ENCODE measurements at regions not wholly inside any gene's neighbourhood (a gene's known extent, or its start where the extent isn't known, plus 50 kb on each side); places are given as distances from the start of the nearest gene placed in this dataset.

DNA sequence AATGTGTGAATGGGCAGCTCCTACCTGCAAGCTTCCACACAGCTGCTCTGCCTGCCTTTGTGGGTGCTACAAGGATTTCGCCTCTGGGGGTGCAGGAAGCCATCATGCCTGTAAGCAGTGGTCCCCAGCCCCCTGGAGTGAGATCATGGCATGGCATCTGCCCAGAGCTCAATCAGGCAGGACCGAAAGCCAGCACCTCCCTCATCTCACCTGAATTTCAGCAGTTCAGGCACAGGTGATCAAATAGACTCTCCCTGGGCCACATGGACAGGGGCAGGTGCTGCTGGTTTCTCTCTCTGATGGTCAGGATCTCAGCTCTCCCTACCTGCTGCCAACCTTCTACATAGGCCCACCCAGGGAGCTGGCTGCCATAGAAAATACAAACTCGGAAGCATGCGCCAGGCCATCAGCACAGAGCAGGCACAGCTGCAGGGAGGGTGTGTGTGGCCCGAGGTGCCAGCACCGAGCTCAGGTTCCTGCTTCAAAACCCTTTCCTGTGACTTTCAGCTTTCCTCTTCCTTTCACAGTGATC, 133.2 kb upstream of the ID2 start:
- Histone ChIP-seq H3K36me3 (ENCODE audit: control insufficient read depth, insufficient read depth, low read length) (no peaks in the 10 kb centered on the region), H3K9me3 (ENCODE audit: control insufficient read depth, low read length) (no peaks in the 10 kb centered on the region), H3K4me1 (ENCODE audit: control insufficient read depth, insufficient read depth, low read length, poor library complexity, severe bottlenecking) (peaks cover 22% of the 10 kb centered on the region), H3K4me3 (ENCODE audit: extremely low read depth, insufficient read depth, low read length, poor library complexity, severe bottlenecking) (no peak overlapping the region), H3K27ac (ENCODE audit: low read depth, low read length, severe bottlenecking) (no peak overlapping the region)
- 97 to 100% methylated on average over 6 of the region's 6 CpGs for WGBS, 2 experiments (ENCODE audit: insufficient coverage in 2 of 2)

DNA sequence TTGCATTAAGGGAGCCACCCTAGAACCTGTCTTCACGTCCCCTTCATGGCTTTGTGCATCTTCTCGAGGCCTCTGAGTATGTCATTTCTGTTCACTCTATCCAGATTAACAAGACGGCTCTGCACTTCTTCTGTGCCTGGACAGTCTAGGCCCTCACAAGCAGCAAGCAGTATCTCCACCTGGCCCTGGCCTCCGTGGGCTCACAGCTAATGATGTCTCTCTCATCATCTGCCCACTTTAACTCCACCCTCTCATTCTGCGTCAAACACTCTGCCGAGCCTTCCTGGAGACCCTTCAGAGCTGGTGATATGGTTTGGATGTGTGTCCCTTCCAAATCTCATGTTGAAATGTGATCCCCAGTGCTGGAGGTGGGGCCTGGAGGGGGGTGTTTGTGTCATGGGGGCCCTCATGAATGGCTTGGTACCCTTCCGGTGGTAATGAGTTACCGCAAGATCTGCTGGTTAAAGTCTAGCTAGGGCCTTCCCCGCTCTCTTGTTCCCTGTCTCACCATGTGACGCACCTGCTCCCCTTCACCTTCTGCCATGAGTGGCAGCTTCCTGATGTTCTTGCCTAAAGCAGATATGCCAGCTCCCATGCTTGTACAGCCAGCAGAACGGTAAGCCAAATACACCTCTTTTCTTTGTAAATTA, 132.5 kb upstream of the ID2 start:
- no peaks in the 10 kb centered on the region for H3K36me3 ChIP-seq (ENCODE audit: control insufficient read depth, insufficient read depth, low read length)
- 89 to 91% methylated on average over 7 to 9 of the region's 11 CpGs for WGBS, 2 experiments (ENCODE audit: insufficient coverage in 2 of 2)
- no peaks in the 10 kb centered on the region for H3K9me3 ChIP-seq (ENCODE audit: control insufficient read depth, low read length)
- no peak overlapping the region for H3K4me3 ChIP-seq (ENCODE audit: extremely low read depth, insufficient read depth, low read length, poor library complexity, severe bottlenecking)
- peaks cover 19% of the 10 kb centered on the region for H3K4me1 ChIP-seq (ENCODE audit: control insufficient read depth, insufficient read depth, low read length, poor library complexity, severe bottlenecking)
- no peak overlapping the region for H3K27ac ChIP-seq (ENCODE audit: low read depth, low read length, severe bottlenecking)

DNA sequence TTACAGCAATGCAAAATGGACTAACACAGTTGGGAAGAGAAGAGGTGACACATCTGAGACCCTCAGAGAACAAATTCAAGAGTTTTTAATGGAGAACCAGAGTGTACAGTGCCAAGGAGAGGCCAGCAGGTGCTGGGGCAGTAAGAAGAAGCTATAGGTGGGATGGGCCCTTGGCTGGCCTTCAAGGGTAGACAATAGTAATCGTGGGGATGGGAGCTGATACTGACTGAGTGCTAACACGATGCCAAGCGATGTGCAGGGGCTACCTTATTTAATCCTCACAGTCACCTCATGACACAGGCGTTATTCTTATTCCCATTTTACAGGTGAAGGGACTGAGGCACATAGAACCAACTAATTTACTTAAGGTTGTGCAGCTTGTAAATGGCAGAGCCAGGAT, 131.9 kb upstream of the ID2 start:
- Histone ChIP-seq H3K4me1 (ENCODE audit: control insufficient read depth, insufficient read depth, low read length, poor library complexity, severe bottlenecking) (peaks cover 15% of the 10 kb centered on the region), H3K4me3 (ENCODE audit: extremely low read depth, insufficient read depth, low read length, poor library complexity, severe bottlenecking) (no peak overlapping the region), H3K27ac (ENCODE audit: low read depth, low read length, severe bottlenecking) (no peak overlapping the region), H3K36me3 (ENCODE audit: control insufficient read depth, insufficient read depth, low read length) (no peaks in the 10 kb centered on the region), H3K9me3 (ENCODE audit: control insufficient read depth, low read length) (no peaks in the 10 kb centered on the region)
- 95 to 100% methylated on average over 3 to 4 of the region's 4 CpGs for whole genome bisulfite sequencing, 2 experiments (ENCODE audit: insufficient coverage in 2 of 2)

DNA sequence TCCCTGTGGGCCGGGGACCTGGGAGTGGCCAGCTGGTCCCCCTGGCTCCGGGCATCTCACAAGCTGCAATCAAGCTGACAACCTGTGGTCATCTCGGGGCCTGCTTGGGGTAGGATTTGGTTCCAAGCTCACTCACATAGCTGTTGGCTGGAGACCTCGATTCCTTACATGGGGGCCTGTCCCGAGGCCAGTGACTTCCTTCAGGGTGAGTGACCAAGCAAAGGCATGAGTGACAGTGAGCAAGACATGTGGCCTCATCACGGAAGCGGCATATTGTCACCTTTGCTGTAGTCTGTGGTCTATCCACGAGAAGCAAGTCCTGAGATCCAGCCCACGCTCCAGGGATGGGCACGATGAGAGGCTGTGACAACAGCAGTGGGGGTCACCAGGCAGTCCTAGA, 131.4 kb upstream of the ID2 start:
- Histone ChIP-seq H3K4me1 (ENCODE audit: control insufficient read depth, insufficient read depth, low read length, poor library complexity, severe bottlenecking) (peaks cover 10% of the 10 kb centered on the region), H3K9me3 (ENCODE audit: control insufficient read depth, low read length) (no peaks in the 10 kb centered on the region), H3K27ac (ENCODE audit: low read depth, low read length, severe bottlenecking) (no peak overlapping the region), H3K36me3 (ENCODE audit: control insufficient read depth, insufficient read depth, low read length) (no peaks in the 10 kb centered on the region), H3K4me3 (ENCODE audit: extremely low read depth, insufficient read depth, low read length, poor library complexity, severe bottlenecking) (no peak overlapping the region)
- WGBS, 2 experiments (ENCODE audit: insufficient coverage in 2 of 2): 87 to 90% methylated on average over 9 to 10 of the region's 10 CpGs

DNA sequence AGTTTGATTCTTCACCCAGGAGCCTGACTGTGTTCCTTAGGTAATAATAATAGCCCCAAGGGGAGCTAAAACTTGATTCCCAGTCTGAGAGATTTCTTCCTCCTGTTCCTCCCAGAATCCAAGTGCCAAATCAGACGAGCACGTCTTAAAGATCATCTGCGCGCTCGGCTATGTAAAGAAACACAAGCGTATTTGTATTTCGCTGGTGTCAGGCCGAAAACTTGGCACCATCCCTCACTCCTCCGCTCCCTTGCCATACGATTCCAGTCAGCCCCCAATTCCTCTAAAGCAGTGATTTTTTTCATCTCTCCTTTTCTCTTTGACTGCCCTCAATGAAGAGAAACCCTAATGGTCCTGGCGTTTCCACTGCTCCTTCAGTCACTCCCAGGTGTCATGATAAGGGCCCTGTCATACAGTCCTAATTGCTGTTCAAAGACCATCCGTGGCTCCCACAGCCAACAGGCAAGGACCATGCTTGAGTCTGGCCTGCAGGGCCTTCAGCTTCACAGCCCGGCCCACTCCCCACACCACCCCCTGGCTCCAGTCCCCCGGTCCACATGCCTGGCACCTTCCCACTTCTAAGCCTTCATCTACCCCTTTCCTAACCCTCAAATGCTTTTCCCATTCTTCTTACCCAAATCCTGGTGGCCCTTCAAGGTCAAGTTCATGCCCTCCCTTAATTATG, 130.8 kb upstream of the ID2 start:
- WGBS, 2 experiments (ENCODE audit: insufficient coverage in 2 of 2): 84 to 87% methylated on average over 10 to 14 of the region's 14 CpGs
- H3K4me3 ChIP-seq (ENCODE audit: extremely low read depth, insufficient read depth, low read length, poor library complexity, severe bottlenecking): no peak overlapping the region
- H3K9me3 ChIP-seq (ENCODE audit: control insufficient read depth, low read length): no peaks in the 10 kb centered on the region
- no peak overlapping the region for H3K27ac ChIP-seq (ENCODE audit: low read depth, low read length, severe bottlenecking)
- no peaks in the 10 kb centered on the region for H3K36me3 ChIP-seq (ENCODE audit: control insufficient read depth, insufficient read depth, low read length)
- H3K4me1 ChIP-seq (ENCODE audit: control insufficient read depth, insufficient read depth, low read length, poor library complexity, severe bottlenecking): peaks cover 10% of the 10 kb centered on the region

DNA sequence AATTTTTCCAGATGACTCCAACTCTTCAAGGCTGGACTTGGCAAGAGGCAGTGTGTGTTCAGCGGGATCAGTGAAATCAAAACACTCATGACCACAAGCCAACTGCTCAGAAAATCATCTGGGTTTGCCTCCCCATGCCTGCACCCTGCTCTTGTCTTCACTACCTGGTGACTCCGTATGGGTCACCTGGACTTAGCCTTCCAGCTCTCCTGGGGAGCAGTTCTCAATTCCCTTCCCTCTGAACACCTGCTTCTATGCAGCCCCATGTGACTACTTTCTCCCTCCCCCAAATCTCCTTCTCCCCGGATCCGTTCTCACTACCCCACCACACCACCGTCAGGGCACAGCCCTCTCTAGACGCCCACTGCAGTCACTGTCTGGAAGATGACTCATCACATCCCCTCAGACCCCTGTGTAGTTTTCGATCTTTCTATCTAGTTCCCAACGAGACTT, 130.2 kb upstream of the ID2 start:
- Histone ChIP-seq H3K27ac (ENCODE audit: low read depth, low read length, severe bottlenecking) (no peak overlapping the region), H3K36me3 (ENCODE audit: control insufficient read depth, insufficient read depth, low read length) (no peaks in the 10 kb centered on the region), H3K9me3 (ENCODE audit: control insufficient read depth, low read length) (no peaks in the 10 kb centered on the region), H3K4me3 (ENCODE audit: extremely low read depth, insufficient read depth, low read length, poor library complexity, severe bottlenecking) (no peak overlapping the region), H3K4me1 (ENCODE audit: control insufficient read depth, insufficient read depth, low read length, poor library complexity, severe bottlenecking) (peaks cover 10% of the 10 kb centered on the region)
- WGBS, 2 experiments (ENCODE audit: insufficient coverage in 2 of 2): 81 to 86% methylated on average over 5 to 7 of the region's 8 CpGs

DNA sequence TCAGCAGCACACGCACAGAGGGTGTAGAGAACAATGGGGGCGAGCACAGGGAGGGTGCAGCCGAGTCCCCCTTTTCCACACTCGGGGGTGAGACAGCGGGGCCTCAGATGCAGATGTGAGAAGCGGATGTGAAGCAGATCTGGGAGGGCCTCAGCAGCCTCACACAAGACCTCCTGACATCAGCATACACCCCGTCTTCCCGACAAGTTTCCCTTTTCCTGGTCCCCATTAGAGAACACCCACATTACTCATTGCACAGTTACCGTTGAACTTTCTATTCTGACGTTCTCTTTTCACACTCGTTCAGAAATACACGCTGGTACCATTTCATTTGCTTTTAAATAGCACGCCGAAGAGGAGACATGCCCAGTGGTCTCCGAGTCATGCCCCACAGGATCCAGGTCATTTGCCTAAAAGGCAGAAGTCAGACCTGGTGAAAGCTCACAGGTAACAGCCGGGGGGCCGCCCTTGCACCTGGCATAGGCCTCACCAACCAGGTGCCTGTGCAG, 129.5 kb upstream of the ID2 start:
- H3K9me3 ChIP-seq (ENCODE audit: control insufficient read depth, low read length): no peaks in the 10 kb centered on the region
- 92 to 94% methylated on average over 16 to 17 of the region's 17 CpGs for WGBS, 2 experiments (ENCODE audit: insufficient coverage in 2 of 2)
- no peak overlapping the region for H3K27ac ChIP-seq (ENCODE audit: low read depth, low read length, severe bottlenecking)
- peaks cover 10% of the 10 kb centered on the region for H3K4me1 ChIP-seq (ENCODE audit: control insufficient read depth, insufficient read depth, low read length, poor library complexity, severe bottlenecking)
- H3K36me3 ChIP-seq (ENCODE audit: control insufficient read depth, insufficient read depth, low read length): no peaks in the 10 kb centered on the region
- no peak overlapping the region for H3K4me3 ChIP-seq (ENCODE audit: extremely low read depth, insufficient read depth, low read length, poor library complexity, severe bottlenecking)

DNA sequence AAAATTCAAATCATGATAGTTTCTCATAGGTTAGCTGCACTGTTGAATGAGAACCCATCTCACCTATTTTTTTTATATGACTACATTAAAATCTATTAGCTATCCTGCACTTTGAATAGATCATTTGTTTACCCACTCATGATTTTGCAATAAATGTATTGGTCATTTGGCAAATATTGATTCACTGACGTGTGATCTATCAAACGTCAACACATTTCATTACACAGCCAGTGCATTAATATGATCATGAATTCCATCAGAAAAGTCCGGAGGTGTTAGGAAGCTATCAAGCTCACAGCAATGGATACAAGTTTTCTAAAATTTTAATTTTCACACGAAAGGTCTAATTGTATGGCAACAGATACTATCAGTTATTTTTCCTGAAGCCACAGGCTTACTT, 128.2 kb upstream of the ID2 start:
- no peak overlapping the region for H3K4me3 ChIP-seq (ENCODE audit: extremely low read depth, insufficient read depth, low read length, poor library complexity, severe bottlenecking)
- peaks cover 10% of the 10 kb centered on the region for H3K4me1 ChIP-seq (ENCODE audit: control insufficient read depth, insufficient read depth, low read length, poor library complexity, severe bottlenecking)
- WGBS, 2 experiments (ENCODE audit: insufficient coverage in 2 of 2): 82 to 90% methylated on average over 2 of the region's 4 CpGs
- H3K27ac ChIP-seq (ENCODE audit: low read depth, low read length, severe bottlenecking): no peak overlapping the region
- no peaks in the 10 kb centered on the region for H3K36me3 ChIP-seq (ENCODE audit: control insufficient read depth, insufficient read depth, low read length)
- H3K9me3 ChIP-seq (ENCODE audit: control insufficient read depth, low read length): peaks cover 4% of the 10 kb centered on the region

DNA sequence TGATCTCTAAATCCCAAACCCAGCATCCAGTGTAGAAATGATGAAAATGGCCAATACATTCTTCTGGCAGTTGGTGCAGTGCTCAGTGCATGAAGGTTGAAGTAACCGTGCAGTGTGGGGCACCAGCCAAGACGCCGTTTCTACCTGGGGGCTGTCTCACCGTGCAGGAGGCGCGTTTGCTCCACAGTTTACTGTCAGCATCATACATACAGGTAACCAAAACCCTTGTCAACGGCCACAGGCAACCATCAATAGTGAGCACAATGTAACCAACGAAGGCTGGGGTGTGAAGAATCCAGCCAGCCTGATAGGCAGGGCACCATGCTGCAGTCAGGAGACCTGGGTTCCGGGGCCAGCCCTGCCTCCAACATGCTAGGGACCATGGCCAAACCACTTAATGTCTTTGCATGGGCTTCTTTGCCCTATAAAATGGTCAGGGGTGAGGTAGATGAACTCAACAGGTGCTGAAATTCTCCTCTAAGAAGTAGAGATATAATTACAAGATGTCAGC, 127.5 kb upstream of the ID2 start:
- Histone ChIP-seq H3K9me3 (ENCODE audit: control insufficient read depth, low read length) (peaks cover 6% of the 10 kb centered on the region), H3K4me3 (ENCODE audit: extremely low read depth, insufficient read depth, low read length, poor library complexity, severe bottlenecking) (no peak overlapping the region), H3K27ac (ENCODE audit: low read depth, low read length, severe bottlenecking) (no peak overlapping the region), H3K36me3 (ENCODE audit: control insufficient read depth, insufficient read depth, low read length) (no peaks in the 10 kb centered on the region), H3K4me1 (ENCODE audit: control insufficient read depth, insufficient read depth, low read length, poor library complexity, severe bottlenecking) (peaks cover 10% of the 10 kb centered on the region)
- 98 to 100% methylated on average over 3 to 8 of the region's 9 CpGs for WGBS, 2 experiments (ENCODE audit: insufficient coverage in 2 of 2)

DNA sequence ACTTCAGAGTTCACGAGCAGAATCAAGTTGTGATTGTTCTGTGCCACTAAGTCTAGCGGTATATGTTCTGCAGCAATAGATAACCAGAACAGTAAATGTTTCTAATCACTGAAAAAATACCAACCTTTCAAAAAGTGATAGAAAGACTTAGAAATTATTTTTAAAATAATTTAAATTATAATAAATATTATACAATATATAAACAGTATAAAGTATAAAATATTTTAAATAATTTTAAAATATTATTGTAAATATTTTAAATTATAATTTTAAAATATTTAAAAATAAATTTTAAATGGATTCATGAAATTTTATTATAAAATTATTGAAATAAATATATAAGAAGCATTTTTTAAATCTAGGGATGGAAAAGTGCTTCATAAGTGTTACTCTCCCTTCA, 126.3 kb upstream of the ID2 start:
- Histone ChIP-seq H3K4me1 (ENCODE audit: control insufficient read depth, insufficient read depth, low read length, poor library complexity, severe bottlenecking) (peaks cover 10% of the 10 kb centered on the region), H3K4me3 (ENCODE audit: extremely low read depth, insufficient read depth, low read length, poor library complexity, severe bottlenecking) (no peak overlapping the region), H3K9me3 (ENCODE audit: control insufficient read depth, low read length) (peaks cover 6% of the 10 kb centered on the region), H3K36me3 (ENCODE audit: control insufficient read depth, insufficient read depth, low read length) (no peaks in the 10 kb centered on the region), H3K27ac (ENCODE audit: low read depth, low read length, severe bottlenecking) (no peak overlapping the region)
- 83% methylated on average over 1 of the region's 2 CpGs; no CpG with 5 or more reads in 1 of the 2 experiments for WGBS, 2 experiments (ENCODE audit: insufficient coverage in 2 of 2)

All from mesodermal cell (in vitro differentiated cells).